ENCODE measurements at regions not wholly inside any gene's neighbourhood (a gene's known extent, or its start where the extent isn't known, plus 50 kb on each side); places are given as distances from the start of the nearest gene placed in this dataset.

DNA sequence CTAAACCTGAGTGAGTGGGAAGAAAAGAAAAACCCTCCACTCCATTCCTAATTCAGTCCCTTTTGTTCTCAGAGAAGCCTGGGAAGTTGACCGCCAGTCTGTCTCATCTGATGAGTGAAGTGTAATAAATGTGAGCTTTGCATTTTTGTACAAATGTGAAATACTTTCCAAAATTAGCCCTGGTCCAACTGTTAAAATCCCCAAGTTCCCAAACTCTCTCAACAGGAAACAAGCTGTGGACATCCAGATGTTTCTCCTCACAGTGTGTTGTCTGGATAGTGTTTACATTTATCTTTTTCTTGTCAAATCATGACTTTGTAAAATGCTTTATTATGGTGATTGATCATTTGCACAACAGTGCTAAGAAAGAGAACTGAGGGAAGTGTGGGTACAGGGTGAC is 145.1 kb downstream of the TM2D1 start:
- no peak for TF ChIP-seq POLR2A (IDR thresholded peaks at IDR 0.05)
- TF ChIP-seq, protein P1, sequence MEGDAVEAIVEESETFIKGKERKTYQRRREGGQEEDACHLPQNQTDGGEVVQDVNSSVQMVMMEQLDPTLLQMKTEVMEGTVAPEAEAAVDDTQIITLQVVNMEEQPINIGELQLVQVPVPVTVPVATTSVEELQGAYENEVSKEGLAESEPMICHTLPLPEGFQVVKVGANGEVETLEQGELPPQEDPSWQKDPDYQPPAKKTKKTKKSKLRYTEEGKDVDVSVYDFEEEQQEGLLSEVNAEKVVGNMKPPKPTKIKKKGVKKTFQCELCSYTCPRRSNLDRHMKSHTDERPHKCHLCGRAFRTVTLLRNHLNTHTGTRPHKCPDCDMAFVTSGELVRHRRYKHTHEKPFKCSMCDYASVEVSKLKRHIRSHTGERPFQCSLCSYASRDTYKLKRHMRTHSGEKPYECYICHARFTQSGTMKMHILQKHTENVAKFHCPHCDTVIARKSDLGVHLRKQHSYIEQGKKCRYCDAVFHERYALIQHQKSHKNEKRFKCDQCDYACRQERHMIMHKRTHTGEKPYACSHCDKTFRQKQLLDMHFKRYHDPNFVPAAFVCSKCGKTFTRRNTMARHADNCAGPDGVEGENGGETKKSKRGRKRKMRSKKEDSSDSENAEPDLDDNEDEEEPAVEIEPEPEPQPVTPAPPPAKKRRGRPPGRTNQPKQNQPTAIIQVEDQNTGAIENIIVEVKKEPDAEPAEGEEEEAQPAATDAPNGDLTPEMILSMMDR (IDR thresholded peaks at IDR 0.05), result no peak

Data from upper lobe of left lung (tissue), 4 donors.